Tibial nerve (tissue), 4 donors: ENCODE measurements at regions not wholly inside any gene's neighbourhood (a gene's known extent, or its start where the extent isn't known, plus 50 kb on each side); places are given as distances from the start of the nearest gene placed in this dataset.

ENCODE experiments used
- DNase-seq, 2 donors: peaks; one replicate each; pipeline ENCODE4 v3.0.0-alpha.2; 2019; ENCODE audit warnings: low spot score in 2 of 2
- H3K27ac ChIP-seq, 4 donors: fragments of 200-600 bp; sonication (generic) in 3 of 4; one replicate each; pipeline ENCODE4 v1.5.1; 2017 to 2019; ENCODE audit warnings: mild to moderate bottlenecking in 1 of 4
- H3K27me3 ChIP-seq, 2 donors: fragments of 200-600 bp; sonication (generic) in 1 of 2; one replicate each; pipeline versions ENCODE4 v1.5.1 to v1.6.0; 2017 to 2019
- H3K36me3 ChIP-seq, 3 donors: fragments of 200-600 bp; sonication (generic); one replicate each; pipeline ENCODE4 v1.5.1; 2018 to 2019
- H3K4me1 ChIP-seq, 4 donors: fragments of 200-600 bp; sonication (generic) in 3 of 4; one replicate each; pipeline ENCODE4 v1.5.1; 2017 to 2019
- H3K4me3 ChIP-seq, 4 donors: fragments of 200-600 bp; sonication (generic) in 3 of 4; one replicate each; pipeline ENCODE4 v1.5.1; 2017 to 2019; ENCODE audit warnings: mild to moderate bottlenecking in 1 of 4, moderate library complexity in 1 of 4
- H3K9me3 ChIP-seq, 4 donors: fragments of 200-600 bp; sonication (generic) in 3 of 4; one replicate each; pipeline ENCODE4 v1.5.1; 2017 to 2019
- EP300 ChIP-seq, 2 donors: sonication (generic); formaldehyde crosslinking; IDR thresholded peaks; one replicate each; pipeline ENCODE4 v1.6.1; 2017; ENCODE audit warnings: antibody characterized with exemption in 2 of 2, mild to moderate bottlenecking in 1 of 2
- POLR2A ChIP-seq, 2 donors: fragments of 450-650 bp; IDR thresholded peaks; one replicate each; pipeline ENCODE4 v1.6.1; 2017; ENCODE audit warnings: antibody characterized with exemption in 2 of 2, mild to moderate bottlenecking in 2 of 2, moderate library complexity in 2 of 2
- WGBS, 2 donors: methylation state at CpG; one replicate each; pipeline ENCODE4 v1.1.5; 2018; 5-methylcytosine and 5-hydroxymethylcytosine counted together
- TF ChIP-seq, protein P1 (sequence below), 5 experiments: fragments of 200-600 bp in 3 of 5; fragments of 450-650 bp in 2 of 5; sonication (generic) in 3 of 5; IDR thresholded peaks; one replicate each; pipeline ENCODE4 v1.5.1; 2016 to 2019; ENCODE audit warnings: antibody characterized with exemption in 5 of 5, mild to moderate bottlenecking in 3 of 5, moderate library complexity in 2 of 5

DNA sequence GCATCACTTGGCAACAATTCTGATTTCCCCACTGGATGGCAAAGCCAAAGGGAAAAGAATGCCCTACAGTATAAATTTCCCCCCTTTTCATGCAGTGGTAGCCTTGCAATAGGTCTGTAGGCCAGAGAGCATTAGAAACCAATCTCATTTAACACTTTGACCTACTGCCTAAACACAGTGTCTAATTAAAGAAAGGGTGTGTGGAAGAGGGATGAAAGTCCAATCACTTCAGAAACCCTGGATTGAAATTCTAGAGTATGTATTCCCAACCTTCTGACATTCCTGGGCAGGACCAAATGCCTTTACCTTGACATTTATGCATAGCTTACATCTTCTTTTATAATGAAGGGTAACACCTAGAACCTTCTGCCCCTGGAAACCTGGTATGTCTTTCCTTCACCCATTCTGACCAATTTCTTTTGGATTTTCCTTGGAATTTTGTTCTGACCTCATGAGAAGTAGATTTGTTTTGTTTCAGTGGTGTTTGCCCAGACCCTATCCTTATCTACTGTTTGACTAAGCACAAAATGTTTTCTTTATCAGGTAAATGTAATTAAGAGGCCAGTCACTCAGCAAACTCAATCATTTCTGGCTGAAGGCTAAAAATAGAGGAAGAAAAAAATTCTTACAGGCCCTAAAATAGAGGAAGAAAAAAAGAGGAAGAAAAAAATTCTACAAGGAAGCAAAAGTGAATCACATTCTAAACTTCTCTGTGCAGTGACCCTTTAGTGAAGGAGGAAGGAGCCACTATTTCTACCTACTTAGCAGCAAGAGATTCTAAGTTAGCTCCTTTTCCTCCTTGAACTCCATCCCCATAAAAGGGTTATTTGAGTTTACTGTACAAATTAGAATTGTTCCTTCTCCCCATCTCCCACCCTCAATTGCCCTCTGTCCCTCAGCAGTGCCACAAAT is 129.5 kb upstream of the DSCAM start:
- H3K9me3 ChIP-seq, result peaks cover 0 to 8% (median 0%) of the 10 kb centered on the region in 4 donors
- TF ChIP-seq, protein P1, sequence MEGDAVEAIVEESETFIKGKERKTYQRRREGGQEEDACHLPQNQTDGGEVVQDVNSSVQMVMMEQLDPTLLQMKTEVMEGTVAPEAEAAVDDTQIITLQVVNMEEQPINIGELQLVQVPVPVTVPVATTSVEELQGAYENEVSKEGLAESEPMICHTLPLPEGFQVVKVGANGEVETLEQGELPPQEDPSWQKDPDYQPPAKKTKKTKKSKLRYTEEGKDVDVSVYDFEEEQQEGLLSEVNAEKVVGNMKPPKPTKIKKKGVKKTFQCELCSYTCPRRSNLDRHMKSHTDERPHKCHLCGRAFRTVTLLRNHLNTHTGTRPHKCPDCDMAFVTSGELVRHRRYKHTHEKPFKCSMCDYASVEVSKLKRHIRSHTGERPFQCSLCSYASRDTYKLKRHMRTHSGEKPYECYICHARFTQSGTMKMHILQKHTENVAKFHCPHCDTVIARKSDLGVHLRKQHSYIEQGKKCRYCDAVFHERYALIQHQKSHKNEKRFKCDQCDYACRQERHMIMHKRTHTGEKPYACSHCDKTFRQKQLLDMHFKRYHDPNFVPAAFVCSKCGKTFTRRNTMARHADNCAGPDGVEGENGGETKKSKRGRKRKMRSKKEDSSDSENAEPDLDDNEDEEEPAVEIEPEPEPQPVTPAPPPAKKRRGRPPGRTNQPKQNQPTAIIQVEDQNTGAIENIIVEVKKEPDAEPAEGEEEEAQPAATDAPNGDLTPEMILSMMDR (IDR thresholded peaks at IDR 0.05), result no peak
- TF ChIP-seq EP300 (IDR thresholded peaks at IDR 0.05) (no peak), POLR2A (IDR thresholded peaks at IDR 0.05) (no peak)
- H3K27ac ChIP-seq, result no peak overlapping the region
- no peak overlapping the region for H3K4me3 ChIP-seq
- no peak for DNase-seq
- H3K36me3 ChIP-seq, result no peaks in the 10 kb centered on the region
- H3K27me3 ChIP-seq, result no peaks in the 10 kb centered on the region
- H3K4me1 ChIP-seq, result no peaks in the 10 kb centered on the region

DNA sequence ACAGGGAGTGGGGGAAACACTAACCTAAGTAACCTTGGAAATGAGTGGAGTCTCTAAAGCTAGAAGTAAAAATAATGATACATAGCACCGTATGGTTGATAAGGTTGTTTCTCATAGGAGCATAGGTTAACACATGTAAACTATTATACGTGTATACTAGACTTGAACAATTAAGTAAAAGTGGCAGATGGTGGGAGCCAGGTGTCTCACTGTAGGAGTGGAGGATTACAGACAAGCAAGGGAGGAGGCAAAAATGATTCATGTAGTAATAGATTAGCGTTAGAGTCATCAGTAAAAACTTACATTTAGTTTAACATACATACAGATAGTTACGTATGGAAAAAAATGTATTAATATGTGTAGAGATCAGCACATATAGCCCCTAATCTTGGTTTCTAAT is 138.4 kb upstream of the DSCAM start:
- H3K27me3 ChIP-seq, result no peaks in the 10 kb centered on the region
- no peak for DNase-seq
- no peak overlapping the region for H3K4me3 ChIP-seq
- H3K36me3 ChIP-seq, result no peaks in the 10 kb centered on the region
- 66 to 77% methylated on average over 4 of the region's 4 CpGs for WGBS, 2 donors
- peaks cover 0 to 7% (median 0%) of the 10 kb centered on the region in 4 donors for H3K9me3 ChIP-seq
- no peak overlapping the region for H3K27ac ChIP-seq
- no peaks in the 10 kb centered on the region for H3K4me1 ChIP-seq
- TF ChIP-seq, protein P1 (IDR thresholded peaks at IDR 0.05), result no peak

DNA sequence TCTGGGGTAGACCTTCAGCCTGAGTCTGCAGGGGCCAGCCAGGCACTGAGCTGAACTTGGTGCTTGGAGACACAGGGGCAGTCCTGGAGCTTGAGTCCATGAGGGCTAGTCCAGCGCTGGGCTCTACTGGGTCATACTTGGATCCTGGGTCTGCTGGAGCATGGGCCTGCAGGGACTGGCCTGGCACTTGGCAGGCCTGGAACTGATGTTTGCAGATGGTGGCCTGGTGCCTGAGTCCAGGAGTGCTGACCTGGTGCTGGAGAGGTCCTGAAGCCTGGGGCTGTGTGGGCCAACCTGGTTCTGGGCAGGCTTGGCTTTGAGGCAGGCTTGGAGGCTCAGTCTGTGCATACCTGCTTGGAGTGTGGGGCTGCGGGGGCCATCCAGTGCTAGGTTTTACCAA is 143.4 kb upstream of the DSCAM start:
- Histone ChIP-seq H3K9me3 (no peaks in the 10 kb centered on the region), H3K27me3 (no peaks in the 10 kb centered on the region), H3K4me1 (no peaks in the 10 kb centered on the region), H3K27ac (no peak overlapping the region), H3K4me3 (no peak overlapping the region), H3K36me3 (no peaks in the 10 kb centered on the region)
- WGBS, 2 donors, result 91 to 100% methylated on average over 1 to 2 of the region's 2 CpGs
- no peak for DNase-seq
- TF ChIP-seq EP300 (IDR thresholded peaks at IDR 0.05), result no peak
- TF ChIP-seq, protein P1 (IDR thresholded peaks at IDR 0.05), result no peak
- TF ChIP-seq POLR2A (IDR thresholded peaks at IDR 0.05), result no peak

DNA sequence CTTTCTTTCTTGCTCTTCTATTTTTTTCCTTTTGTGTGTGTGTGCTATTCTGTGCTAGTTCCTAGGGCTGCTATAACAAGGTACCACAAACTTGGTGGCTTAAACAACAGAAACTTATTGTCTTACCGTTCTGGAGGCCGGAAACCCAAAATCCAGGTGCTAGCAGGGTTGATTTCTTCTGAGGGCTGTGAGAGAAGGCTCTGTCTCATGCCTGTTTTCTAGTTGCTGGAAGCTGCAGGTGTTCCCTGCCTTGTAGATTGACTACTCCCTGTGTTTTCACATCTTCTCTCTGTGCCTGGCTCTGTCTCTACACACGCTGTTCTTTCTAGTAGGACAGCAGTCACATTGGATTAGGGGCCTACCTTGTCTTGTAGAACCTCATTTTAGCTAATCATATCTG is 150.9 kb upstream of the DSCAM start:
- Histone ChIP-seq H3K4me3 (no peak overlapping the region), H3K4me1 (no peaks in the 10 kb centered on the region), H3K36me3 (no peaks in the 10 kb centered on the region), H3K27ac (no peak overlapping the region), H3K27me3 (no peaks in the 10 kb centered on the region), H3K9me3 (peaks cover 0 to 40% (median 7%) of the 10 kb centered on the region in 4 donors)
- no peak for DNase-seq
- TF ChIP-seq, protein P1 (IDR thresholded peaks at IDR 0.05), result no peak
- no peak for TF ChIP-seq EP300 (IDR thresholded peaks at IDR 0.05)
- no peak for TF ChIP-seq POLR2A (IDR thresholded peaks at IDR 0.05)
- 87 to 89% methylated on average over 3 of the region's 3 CpGs for WGBS, 2 donors

DNA sequence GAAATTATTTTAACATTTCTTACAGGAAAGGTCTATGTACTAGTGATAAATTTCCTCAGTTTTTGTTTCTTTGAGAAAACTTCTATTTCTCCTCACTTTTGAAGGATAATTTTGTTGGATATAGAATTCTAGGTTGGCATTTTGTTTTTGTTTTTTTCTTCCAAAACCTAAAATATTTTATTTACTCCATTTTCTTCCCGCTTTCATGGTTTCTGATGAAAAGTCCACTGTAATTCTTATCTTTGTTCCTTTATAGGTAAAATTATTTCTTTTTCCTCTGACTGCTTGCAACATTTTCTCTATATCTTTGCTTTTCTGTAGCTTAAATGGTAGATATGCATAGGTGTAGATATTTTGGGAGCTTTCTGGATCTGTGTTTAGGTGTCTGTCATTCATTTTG is 153.9 kb upstream of the DSCAM start:
- Histone ChIP-seq H3K4me3 (no peak overlapping the region), H3K9me3 (peaks cover 0 to 40% (median 7%) of the 10 kb centered on the region in 4 donors), H3K27me3 (no peaks in the 10 kb centered on the region), H3K36me3 (no peaks in the 10 kb centered on the region), H3K27ac (no peak overlapping the region), H3K4me1 (no peaks in the 10 kb centered on the region)
- WGBS, 2 donors, result 98 to 100% methylated on average over 1 of the region's 1 CpG
- no peak for DNase-seq
- TF ChIP-seq, protein P1 (IDR thresholded peaks at IDR 0.05), result no peak
- TF ChIP-seq POLR2A (IDR thresholded peaks at IDR 0.05) (no peak), EP300 (IDR thresholded peaks at IDR 0.05) (no peak)
